ENCODE measurements at regions not wholly inside any gene's neighbourhood (a gene's known extent, or its start where the extent isn't known, plus 50 kb on each side); places are given as distances from the start of the nearest gene placed in this dataset.

- DNase-seq (ENCODE audit: low read depth in 2 of 2) = peak in 1 of 2 donors; percentile 35
These were observed 143.7 kb upstream of the FRMD6 start for GRCh38 chr14:51507906-51508511.

GRCh38 chr14:51511265-51511664, 140.4 kb upstream of the FRMD6 start:
- DNase-seq (ENCODE audit: low read depth in 2 of 2) = no peak

- no peak for DNase-seq (ENCODE audit: low read depth in 2 of 2)
These were observed 139.4 kb upstream of the FRMD6 start for GRCh38 chr14:51512316-51512715.

GRCh38 chr14:51513281-51513680, 138.4 kb upstream of the FRMD6 start:
- DNase-seq (ENCODE audit: low read depth in 2 of 2) = no peak

GRCh38 chr14:51513933-51514332, 137.8 kb upstream of the FRMD6 start:
- DNase-seq (ENCODE audit: low read depth in 2 of 2) = no peak

GRCh38 chr14:51515611-51516010, 136.1 kb upstream of the FRMD6 start:
- no peak for DNase-seq (ENCODE audit: low read depth in 2 of 2)

- DNase-seq (ENCODE audit: low read depth in 2 of 2) = no peak
These were observed 134.9 kb upstream of the FRMD6 start for GRCh38 chr14:51516706-51517395.

GRCh38 chr14:51518280-51518679, 133.4 kb upstream of the FRMD6 start:
- DNase-seq (ENCODE audit: low read depth in 2 of 2) = no peak

- no peak for DNase-seq (ENCODE audit: low read depth in 2 of 2)
These were observed 133.0 kb upstream of the FRMD6 start for GRCh38 chr14:51518711-51519110.

GRCh38 chr14:51520087-51520486, 131.6 kb upstream of the FRMD6 start:
- peak; percentile 28 to 56 for DNase-seq (ENCODE audit: low read depth in 2 of 2)

GRCh38 chr14:51521764-51522163, 129.9 kb upstream of the FRMD6 start:
- no peak for DNase-seq (ENCODE audit: low read depth in 2 of 2)

- no peak for DNase-seq (ENCODE audit: low read depth in 2 of 2)
These were observed 128.5 kb upstream of the FRMD6 start for GRCh38 chr14:51523243-51523642.

- DNase-seq (ENCODE audit: low read depth in 2 of 2) = peak in 1 of 2 donors; percentile 36
These were observed 126.0 kb upstream of the FRMD6 start for GRCh38 chr14:51525739-51526138.

- DNase-seq (ENCODE audit: low read depth in 2 of 2) = peak; percentile 15 to 71
These were observed 124.6 kb upstream of the FRMD6 start for GRCh38 chr14:51527073-51527472.

GRCh38 chr14:51529736-51530135, 122.0 kb upstream of the FRMD6 start:
- DNase-seq (ENCODE audit: low read depth in 2 of 2) = no peak

- peak in 1 of 2 donors; percentile 30 for DNase-seq (ENCODE audit: low read depth in 2 of 2)
These were observed 118.5 kb upstream of the FRMD6 start for GRCh38 chr14:51533160-51533559.

- DNase-seq (ENCODE audit: low read depth in 2 of 2) = peak; percentile 31 to 36
These were observed 117.7 kb upstream of the FRMD6 start for GRCh38 chr14:51533872-51534553.

- DNase-seq (ENCODE audit: low read depth in 2 of 2) = peak; percentile 92 to 96
These were observed 117.1 kb upstream of the FRMD6 start for GRCh38 chr14:51534610-51535011.

GRCh38 chr14:51535443-51536044, 116.2 kb upstream of the FRMD6 start:
- peak; percentile 32 to 34 for DNase-seq (ENCODE audit: low read depth in 2 of 2)

- no peak for DNase-seq (ENCODE audit: low read depth in 2 of 2)
These were observed 112.7 kb upstream of the FRMD6 start for GRCh38 chr14:51538973-51539372.

GRCh38 chr14:51539571-51540037, 112.1 kb upstream of the FRMD6 start:
- DNase-seq (ENCODE audit: low read depth in 2 of 2) = peak in 1 of 2 donors; percentile 94

GRCh38 chr14:51540364-51540763, 111.3 kb upstream of the FRMD6 start:
- DNase-seq (ENCODE audit: low read depth in 2 of 2) = peak in 1 of 2 donors; percentile 41
